Retina (tissue), 1 donor: ENCODE measurements at regions not wholly inside any gene's neighbourhood (a gene's known extent, or its start where the extent isn't known, plus 50 kb on each side); places are given as distances from the start of the nearest gene placed in this dataset.
A peak's percentile ranks its signal among the peaks of the same experiment; 100 is the strongest.

ENCODE experiments used
- DNase-seq: peaks from one replicate; pipeline ENCODE4 v3.0.0-alpha.2; 2016

DNA sequence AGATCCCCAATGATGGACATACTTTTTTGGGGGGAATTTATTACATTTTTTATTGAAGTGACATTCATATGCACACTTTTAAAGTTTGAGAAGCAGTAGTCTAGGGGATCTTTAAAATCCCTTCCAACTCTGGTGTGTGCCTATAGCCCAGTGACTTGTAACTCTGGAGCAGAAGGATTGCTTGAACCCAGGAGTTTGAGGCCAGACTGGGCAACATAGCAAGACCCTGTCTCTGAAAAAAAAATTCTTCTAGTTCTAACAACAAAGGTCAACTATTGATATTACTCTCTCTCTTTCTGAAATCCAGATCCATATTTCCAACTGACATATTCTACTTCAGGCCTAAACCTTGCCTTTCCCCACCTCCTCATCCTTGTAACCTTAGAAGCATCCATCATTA is 148.2 kb upstream of the SPRY4 start:
- no peak for DNase-seq

DNA sequence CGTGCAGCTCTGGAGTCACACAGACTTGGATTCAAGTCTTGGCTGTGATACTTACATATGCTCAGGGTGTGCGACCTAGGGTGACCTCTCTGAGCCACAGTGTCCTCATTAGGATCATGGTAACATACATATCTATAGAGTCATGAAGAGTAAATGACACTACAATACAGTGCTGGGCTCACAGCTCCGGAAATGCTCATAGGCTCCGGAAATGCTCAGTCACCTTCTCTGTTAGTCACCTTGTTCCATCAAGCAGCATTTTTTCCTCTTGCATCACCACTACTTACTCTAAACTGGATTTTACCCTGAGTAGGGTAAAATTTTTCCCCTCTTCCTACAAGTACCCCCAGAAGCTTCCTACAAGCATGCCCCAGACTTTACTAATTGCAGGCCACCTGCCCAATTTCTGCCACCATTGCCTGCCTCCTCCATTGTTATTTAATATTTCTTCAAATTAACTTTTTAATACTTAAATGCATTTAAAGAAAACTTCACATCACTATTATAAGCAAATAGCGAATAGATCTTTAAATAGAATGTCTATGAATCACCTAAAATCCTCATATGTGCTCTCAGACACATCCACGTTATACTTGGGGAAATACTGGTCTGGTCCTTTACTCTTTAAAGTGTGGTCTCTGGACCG is 147.6 kb upstream of the SPRY4 start:
- no peak for DNase-seq

DNA sequence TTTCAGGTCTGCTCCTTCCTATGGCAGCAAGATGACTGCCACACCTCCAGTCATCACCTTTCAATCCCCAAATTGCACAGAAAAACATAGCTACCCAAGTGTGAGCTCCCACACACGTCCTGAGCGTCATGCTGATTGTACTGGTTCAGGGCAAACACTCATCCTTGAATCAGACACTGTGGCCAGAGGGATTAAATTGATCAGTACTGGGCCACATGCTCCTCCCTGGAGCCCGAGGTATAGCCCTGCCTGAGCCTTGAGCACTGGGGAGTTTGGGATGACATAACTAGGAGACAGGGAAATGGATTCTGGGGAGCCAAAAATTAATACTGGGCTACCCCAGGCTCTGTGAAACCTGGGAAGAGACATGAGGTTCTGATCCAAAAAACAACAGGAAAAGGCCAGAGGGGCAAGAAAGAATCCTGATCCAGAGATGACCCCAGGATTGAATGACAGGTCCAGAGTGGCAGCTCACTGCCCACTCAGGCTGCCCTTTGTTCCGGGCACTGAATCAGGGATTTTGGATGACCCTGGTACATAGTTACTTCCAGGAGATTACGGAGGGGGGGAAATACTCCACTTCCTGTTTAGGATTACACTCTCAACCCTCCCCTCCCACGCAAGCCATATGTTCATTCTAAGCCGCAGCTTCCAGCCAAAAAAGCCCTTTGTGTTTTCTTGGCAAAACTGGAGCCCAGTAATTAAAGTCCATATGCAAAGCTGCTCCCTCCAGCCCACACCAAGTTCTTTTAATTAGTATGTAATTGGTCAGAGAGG is 141.6 kb upstream of the SPRY4 start:
- peak; percentile 36 for DNase-seq

DNA sequence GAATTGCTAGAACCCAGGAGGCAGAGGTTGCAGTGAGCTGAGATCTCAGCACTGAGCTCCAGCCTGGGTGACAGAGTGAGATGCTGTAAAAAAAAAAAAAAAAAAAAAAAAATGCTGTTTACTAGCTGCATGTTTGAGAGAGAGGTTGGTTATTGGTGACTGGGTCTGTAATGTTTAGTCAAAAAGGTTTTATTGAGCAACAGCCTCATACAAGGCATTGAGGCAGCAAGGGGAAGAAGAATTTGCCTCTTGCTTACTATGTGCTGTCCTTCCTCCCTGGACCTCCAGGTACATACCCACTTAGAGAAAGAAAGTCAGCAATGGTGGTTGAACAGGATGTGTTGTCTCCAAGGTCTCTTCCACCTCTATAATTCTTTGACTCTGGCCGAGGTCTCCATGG is 140.7 kb upstream of the SPRY4 start:
- no peak for DNase-seq

GRCh38 chr5:142463904-142464303 is 139.1 kb upstream of the SPRY4 start:
- no peak for DNase-seq

GRCh38 chr5:142461028-142461590 is 136.3 kb upstream of the SPRY4 start:
- no peak for DNase-seq

DNA sequence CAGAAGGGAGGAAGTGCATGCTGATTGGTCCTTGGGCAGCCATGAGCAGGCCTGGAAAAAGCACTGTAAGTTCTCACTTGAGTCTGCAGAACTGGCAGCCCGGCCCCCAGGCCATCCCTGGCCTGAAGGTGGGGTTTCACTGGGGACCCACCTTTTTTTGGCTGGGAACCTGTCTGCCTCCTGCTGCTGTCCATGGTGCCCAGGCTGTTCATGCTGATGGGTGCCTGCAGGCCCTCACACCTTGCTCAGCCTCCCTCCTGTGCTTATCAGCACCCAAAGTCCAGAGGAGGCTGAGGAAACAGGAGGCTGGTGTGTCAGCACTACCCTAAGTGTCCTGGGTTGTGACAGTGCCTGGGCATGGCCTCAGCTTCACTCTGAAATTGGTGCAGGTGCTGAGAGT is 134.4 kb upstream of the SPRY4 start:
- no peak for DNase-seq

GRCh38 chr5:142455856-142456255 is 131.0 kb upstream of the SPRY4 start:
- no peak for DNase-seq

GRCh38 chr5:142453932-142454331 is 129.1 kb upstream of the SPRY4 start:
- DNase-seq, result no peak

GRCh38 chr5:142450419-142450818 is 125.6 kb upstream of the SPRY4 start:
- no peak for DNase-seq

DNA sequence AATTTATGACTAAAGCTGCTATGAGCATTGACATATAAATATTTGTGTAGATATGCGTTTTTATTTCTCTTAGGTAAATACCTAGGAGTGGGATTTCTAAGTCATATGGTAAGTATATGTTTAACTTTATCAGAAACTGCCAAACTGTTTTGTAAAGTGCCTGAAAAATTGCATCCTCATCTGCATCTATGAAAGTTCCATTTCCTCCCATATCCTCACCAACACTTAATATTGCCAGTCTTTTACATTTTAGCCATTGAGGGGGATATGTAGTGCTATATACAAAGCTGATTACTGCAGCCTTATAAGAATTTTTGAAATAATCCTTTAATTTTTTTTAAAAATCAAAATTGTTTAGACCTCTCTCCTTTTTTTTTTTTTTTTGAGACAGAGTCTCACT is 123.1 kb upstream of the SPRY4 start:
- DNase-seq, result no peak

- no peak for DNase-seq
These were observed 122.1 kb upstream of the SPRY4 start for GRCh38 chr5:142446960-142447279.

DNA sequence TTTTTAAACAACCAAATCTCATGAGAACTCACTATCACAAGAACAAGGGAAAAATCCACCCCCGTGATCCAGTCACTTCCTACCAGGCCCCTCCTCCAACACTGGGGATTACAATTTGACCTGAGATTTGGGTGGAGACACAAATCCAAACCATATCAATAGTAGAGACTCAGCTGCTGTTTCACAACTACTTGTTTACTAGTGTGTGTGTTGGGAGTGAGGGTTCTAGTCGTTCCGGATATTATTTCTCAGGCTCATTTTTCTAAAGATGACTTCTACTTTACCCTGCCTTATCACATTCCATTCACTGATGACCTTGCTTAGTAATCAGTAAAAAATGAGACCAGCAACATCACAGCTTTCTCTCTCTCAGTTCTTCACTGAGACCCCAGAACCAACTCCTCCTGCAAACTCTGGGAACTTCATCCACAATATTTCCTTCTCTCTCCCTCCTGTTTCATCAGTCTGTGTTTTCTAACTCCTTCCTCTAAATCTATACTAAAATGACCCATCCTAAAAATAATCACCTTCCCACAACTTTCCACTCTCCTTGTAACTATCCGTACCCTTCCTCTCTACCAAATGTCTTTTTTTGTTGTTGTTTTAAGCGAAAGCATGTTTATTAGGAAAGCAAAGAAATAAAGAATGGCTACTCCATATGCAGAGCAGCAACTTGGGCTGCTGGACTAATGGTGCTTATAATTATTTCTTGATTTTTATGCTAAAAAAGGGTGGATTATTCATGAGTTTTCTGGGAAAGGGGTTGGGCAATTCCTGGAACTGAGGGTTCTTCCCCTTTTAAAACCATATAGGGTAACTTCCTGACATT is 121.5 kb upstream of the SPRY4 start:
- DNase-seq, result no peak

DNA sequence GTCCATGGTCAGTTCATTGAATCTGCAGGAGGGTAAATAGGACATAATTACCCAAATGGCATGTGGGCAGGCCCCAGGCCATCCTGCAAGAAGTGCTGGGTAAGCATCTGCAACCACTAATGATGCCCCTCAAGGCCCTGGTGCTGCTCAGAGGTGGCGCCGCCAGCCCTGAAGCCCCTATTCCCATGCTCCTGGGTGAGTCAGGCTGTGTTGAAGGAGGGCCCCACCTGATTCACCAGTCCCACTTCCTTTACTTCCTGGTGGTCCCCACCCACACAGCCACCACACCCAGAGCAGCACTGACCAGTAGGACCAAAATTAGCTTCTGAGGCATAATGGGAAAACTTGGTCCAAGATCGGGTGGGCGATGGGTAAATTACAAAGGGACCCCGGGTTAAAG is 120.4 kb upstream of the SPRY4 start:
- DNase-seq, result no peak

- no peak for DNase-seq
These were observed 116.8 kb upstream of the SPRY4 start for GRCh38 chr5:142441616-142442015.

- DNase-seq, result no peak
These were observed 114.5 kb upstream of the SPRY4 start for GRCh38 chr5:142439207-142439860.

- DNase-seq, result no peak
These were observed 113.8 kb upstream of the SPRY4 start for GRCh38 chr5:142438573-142438972.

- no peak for DNase-seq
These were observed 112.7 kb upstream of the SPRY4 start for GRCh38 chr5:142437563-142437962.

DNA sequence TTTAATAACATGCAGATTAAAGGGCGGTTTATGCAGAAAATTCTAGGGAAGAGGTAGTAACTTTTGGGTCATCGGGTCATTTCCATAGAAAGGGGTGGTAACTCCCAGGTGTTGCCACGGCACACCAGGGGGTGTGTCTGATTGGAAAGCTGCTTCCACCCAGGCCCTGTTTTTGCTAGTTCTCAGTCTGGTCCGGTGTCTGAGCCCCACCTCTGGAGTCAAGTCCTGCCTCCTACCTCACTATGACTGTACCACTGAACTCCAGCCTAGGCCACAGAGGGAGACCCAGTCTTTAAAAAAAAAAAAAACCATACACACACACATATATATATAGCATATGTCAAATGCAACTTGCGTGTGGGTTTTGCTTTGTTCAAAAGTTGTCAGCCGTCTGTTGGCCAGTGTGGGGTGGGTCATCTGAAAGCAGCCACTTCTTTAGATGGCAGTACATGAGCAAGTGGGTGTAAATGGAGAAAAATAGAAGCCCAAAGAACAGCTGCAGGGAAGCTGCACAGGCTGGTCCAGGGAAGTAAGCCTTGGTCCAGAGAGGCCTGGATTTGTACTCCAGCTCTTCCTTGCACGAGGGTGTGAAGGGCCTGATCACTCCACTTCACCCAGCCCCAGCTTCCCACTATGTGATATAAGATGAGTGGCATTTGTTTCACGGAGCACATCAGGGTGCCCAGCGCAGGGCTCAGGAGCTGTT is 110.7 kb upstream of the SPRY4 start:
- no peak for DNase-seq

- DNase-seq, result no peak
These were observed 109.4 kb upstream of the SPRY4 start for GRCh38 chr5:142434322-142434612.

DNA sequence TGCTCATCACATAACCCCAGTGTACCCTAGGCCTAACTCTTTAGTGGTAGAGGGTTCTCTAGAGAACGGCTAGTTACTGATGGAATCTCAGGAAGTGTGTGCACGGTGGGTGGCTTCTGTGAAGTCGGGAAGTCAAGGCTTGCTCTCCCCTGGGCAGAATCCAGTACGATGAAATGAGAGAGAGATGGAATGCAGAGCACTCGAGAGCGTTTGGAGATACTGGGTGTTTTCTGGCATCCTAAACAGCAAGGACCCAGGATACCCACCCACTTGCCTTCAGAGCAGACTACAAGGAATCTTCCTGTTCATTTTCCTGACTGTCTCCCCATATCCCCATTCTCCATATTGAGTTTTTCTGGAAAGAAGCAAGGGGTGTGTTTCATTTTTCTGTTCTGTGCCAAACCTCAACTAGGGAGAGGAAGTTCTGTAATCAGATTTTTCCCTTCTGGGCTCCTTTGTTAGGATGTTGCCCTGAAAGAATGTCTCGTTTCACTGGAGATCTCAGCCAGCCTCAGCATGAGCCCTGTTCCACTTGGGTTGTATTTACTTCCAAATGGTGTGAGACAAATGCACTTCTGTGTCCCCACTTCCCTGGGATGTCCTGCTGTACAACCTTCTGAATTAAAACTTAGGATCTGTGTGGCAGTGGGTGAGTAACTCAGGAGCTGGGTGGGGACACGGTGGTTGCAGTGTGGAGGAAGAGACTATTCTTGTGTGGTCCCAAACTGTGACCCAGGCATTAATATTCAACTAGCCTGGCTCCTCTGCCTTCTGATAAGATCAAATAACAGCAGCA is 108.9 kb upstream of the SPRY4 start:
- DNase-seq, result no peak

DNA sequence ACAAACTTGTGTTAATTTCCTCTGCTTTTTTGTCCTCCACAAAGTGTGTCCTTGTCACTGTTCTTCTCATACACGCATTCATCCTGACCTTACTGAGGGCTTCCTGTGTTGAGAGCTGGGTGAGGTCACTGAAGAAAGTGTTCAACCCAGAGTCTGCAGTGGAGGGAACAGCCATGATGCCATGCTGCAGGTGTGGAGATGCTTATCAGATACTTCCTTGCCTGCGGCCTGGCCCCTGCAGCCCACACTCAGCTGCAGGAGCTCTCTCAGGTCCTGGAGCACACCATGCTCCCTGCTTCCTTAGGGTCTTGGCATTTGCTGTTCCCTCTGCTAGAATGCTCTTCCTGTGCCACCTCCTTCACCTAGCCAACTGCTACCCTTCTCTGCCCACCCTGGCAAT is 108.1 kb upstream of the SPRY4 start:
- no peak for DNase-seq
